Hematopoietic multipotent progenitor cell treated with erythropoietin and hydrocortisone succinate and interleukin-3 and kit ligand, for 8 days (in vitro differentiated cells): ENCODE measurements at regions not wholly inside any gene's neighbourhood (a gene's known extent, or its start where the extent isn't known, plus 50 kb on each side); places are given as distances from the start of the nearest gene placed in this dataset.

Experiments
- DNase-seq: peaks from one replicate; pipeline ENCODE4 v3.0.0-alpha.2; 2015

GRCh38 chr11:115906171-115906570, 402.0 kb upstream of the CADM1 start:
- no peak for DNase-seq

GRCh38 chr11:115905341-115906000, 401.3 kb upstream of the CADM1 start:
- DNase-seq: no peak

DNA sequence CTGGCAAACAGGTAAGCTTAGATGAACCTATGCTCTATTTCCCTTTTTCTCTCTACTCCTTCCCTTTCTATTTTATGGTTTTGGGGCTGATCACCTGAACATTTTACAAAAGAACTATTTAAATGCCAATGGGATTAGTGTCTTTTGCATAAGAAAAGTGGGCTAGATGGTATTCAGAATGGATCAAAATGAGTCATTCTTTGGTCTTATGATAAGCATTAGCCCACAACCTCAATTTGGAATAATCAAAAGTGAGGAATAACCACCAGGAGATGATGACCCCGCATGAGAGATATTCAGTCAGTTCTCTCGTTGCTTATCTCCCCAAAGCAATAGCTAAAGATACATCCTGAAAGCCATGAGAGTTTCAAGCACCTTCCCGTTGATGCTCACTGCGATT, 399.0 kb upstream of the CADM1 start:
- no peak for DNase-seq

- no peak for DNase-seq
These were observed 396.9 kb upstream of the CADM1 start for GRCh38 chr11:115901069-115901468.

DNA sequence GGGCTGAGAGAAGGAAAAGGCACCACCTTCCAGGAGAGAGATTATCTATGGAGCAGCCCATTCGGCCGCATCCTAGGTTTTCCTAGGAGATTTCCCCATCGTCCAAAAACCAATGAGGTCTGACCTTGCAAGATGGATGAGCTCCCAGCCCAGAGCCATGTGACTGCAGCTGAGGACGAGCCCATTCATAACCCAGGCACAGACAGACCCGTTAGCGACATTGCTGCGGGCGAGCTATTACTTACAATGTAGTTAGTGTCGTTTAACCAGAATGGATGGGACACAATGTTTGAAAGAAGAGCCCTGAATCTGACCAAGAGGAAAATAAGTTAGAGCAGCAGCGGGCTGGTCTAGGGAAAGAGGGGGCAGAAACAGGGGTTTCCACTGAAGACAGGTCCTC, 395.9 kb upstream of the CADM1 start:
- no peak for DNase-seq

DNA sequence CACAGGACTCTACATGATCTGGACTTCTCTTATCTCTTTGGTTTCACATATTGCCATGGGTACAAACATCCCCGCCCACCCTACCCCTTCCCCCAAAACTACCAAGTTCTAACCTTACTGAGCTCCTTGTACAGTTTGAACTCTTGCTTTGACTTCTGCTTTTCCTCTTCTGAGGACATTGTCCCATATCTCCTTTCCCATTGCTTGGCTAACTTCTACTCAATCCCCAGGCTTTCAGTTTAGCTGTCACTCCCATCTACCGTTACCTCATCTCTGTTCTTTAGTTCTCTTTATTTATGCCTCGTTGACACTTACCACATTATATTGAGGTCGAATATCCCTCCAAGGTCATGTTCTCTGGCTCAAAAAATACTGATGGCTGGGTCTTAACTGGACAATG, 393.5 kb upstream of the CADM1 start:
- DNase-seq: no peak

DNA sequence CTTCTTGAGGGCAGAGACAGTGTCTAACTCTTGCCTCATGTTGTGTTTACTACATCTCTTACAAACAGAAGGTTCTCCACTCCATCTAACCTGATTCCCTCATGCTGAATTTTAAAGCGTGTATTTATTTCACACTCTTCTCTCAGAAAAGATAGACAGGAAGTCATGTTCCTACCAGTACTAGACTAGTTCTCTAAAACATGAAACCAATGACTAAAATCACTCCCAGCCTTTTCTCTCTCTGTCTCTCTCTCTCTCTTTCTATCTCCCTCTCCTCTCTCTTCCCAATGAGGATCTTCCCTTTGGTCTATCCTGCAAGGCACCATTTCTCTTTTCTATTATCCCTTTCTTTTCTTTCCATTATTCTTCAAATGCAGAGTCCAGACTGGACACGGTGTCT, 391.9 kb upstream of the CADM1 start:
- no peak for DNase-seq

- DNase-seq: no peak
These were observed 391.4 kb upstream of the CADM1 start for GRCh38 chr11:115895594-115895993.

DNA sequence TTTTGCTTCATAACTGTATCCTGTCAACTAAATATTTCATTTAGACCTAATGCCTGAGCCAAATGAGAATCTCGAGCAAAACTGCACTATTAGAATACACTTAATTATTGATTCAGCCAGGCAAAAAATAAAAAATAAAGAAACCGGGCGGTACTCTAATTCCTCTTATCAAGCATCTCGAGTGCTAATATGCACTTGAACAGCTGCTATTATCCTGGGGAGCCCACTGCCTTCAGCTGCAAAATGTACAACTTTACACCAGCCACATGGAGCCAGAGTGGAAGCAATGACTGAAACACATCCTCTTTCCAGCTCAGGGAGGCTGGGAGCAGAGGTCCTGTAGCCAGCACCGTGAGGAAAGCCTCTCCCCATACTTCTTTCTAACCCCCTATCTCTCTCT, 390.0 kb upstream of the CADM1 start:
- DNase-seq: no peak

DNA sequence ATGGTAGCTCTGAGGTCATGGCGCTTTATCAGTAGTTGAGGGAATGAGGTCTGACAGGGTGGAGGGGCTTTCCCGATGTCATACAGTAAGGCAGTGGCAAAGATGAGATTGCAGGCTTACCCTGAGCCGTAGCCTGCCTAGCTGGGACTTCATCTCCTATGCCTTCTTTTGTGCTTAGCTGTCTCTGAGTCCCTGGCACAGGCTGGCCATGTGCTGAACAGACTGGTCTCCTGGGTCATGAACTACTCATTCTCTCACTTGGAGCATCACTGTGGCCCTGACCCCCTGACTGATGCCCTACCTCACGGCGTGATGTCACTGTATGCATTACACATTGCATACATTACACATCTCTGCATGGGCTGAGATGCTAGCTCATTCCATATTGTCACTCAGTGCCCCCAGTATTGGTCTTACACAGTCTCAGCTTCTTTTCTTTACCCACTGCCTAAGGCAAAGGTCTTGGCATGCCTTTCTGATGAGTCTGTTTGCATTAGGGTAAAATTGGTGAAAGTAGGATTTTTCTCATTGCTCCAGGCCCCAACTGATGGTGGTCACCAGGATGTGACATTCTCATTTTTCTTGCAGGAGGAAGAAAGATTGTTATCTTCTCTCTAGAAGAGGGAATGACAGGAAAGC, 389.4 kb upstream of the CADM1 start:
- DNase-seq: no peak

- DNase-seq: no peak
These were observed 387.8 kb upstream of the CADM1 start for GRCh38 chr11:115892016-115892415.

- no peak for DNase-seq
These were observed 387.4 kb upstream of the CADM1 start for GRCh38 chr11:115891581-115891980.

DNA sequence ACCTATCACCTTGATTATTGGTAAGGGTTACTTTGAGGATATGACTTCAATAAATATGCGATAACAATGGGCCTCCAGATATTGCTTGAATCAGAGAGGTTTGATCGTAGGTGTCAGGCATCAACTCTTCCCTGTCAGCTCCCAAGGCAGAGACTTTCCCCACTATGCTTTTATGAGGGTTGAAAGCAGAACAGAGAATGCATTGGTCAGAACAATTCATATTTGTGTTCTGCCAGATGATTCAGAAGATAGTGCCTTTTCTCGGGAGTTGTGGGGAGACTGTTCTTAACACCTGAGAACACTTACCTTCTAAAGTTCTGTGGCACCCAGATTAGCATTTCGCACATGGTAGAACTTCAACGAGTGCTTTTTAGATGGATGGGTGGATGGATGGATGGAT, 386.3 kb upstream of the CADM1 start:
- DNase-seq: no peak

GRCh38 chr11:115889712-115890111, 385.5 kb upstream of the CADM1 start:
- no peak for DNase-seq

DNA sequence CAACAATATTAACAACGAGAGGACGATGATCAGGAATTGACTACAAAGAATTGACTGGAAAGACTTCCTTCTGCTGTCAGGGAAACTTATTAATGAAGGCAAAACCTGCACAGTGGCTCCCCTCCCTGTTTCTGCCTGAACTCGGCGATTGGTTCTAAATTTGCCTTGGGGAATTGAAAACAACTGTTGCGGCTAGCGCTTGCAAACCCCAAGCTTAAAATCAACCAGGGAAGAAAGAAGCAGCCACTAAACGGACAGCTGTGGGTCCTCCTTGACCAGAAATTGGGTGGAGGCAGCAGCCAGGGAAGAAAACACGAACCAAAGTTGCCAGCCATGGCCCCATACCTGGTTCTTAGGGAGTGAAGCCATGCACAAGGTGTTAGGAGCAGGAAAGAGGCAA, 383.5 kb upstream of the CADM1 start:
- DNase-seq: no peak

DNA sequence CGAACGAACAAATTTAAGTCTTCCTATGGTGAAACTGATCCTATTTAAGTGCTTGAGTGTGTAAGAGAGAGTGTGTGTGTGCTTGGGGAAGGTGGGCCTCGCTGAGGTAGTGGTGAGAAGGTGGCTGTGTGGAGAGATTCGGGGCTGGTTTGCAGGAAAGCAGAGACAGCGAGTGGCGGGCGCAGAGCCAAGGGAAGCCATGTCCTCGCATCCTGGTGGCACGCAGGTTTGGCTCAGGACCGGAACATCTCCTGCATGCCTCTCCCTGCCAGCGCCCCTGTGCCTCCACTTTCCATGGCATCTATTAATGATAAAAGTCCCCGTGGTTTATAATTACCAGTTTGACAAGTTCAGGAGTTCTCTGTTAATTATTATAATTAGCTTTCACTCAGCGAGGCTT, 383.1 kb upstream of the CADM1 start:
- no peak for DNase-seq

- DNase-seq: no peak
These were observed 382.2 kb upstream of the CADM1 start for GRCh38 chr11:115886422-115886733.

DNA sequence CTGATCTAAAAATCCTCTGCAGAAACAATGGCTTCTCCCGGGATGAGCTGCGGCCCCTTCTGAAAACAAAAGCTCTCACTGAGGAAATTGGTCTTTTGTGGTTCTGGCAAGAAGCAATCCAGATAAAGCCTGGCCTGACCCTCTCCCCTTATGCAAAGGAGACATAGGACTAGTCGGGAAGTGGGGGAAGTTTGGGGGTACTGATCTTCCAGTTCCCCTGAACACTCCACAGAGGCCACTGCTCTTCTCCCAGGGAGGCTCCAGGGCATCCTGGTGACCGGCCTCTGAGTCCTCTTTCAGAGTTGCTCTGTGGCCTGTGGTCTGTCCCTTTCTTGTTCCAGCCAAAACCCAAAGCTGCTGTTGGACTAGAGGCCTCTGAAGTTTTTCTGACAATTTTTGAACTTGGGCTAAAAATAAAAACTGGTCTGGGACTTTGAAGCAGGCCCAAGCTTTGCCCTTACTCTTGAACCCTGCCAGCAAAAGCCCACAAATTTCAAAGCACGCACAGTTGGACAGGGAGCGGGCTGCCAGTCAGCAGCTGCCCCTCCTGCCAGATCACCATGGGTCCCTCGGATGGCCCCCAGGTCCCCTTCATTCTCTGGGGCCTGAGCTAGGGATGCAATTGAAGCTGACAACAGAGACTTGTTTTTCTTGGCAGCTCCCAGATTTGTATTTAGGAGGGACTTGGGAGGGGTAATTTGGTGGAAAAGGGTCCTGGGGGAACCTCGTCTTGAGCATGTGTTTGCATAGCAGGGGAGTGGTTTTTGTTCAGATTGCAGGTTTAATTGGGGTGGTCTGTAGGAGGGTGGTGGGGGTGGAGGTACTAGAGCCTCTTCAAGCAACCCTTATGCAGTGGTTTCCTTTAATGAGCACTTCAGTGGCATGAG, 381.6 kb upstream of the CADM1 start:
- DNase-seq: no peak

GRCh38 chr11:115884800-115885534, 380.8 kb upstream of the CADM1 start:
- no peak for DNase-seq

DNA sequence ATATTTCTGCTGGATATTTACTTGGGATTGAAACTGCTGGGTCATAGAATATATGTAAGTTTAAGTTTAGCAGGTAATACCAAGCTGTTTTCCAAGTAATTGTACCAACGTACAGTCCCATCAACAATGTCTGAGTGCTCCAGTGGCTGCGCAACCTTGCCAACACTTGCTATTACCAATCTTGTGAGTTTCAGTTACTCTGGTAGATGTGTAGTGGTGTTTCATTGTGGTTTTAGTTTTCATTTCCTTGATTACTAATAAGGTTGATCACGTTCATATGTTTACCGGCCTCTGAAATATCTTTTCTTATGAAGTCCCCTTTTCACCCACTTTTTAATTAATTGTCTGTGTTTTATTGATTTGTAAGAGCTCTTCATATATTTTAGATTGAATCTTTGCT, 370.6 kb upstream of the CADM1 start:
- no peak for DNase-seq

- DNase-seq: no peak
These were observed 369.6 kb upstream of the CADM1 start for GRCh38 chr11:115873813-115874212.

DNA sequence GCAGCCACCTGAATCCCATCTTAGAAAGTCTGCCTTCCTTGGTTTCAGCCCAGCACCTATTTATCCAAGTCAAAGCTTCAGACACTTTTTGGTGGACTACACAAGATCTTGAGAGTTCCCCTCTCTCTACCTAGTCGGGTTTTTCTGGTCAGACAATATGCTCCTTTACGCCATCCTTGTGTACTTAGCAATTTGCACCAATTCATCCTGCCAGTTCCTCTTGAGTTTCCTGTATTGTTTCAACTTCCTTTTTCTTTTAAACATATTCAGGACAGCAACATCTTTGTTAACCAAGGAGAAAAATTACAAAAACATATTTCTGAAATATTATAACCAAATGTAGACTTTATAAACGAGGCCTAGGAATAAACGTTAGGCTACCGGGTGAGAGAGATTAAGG, 368.2 kb upstream of the CADM1 start:
- no peak for DNase-seq

DNA sequence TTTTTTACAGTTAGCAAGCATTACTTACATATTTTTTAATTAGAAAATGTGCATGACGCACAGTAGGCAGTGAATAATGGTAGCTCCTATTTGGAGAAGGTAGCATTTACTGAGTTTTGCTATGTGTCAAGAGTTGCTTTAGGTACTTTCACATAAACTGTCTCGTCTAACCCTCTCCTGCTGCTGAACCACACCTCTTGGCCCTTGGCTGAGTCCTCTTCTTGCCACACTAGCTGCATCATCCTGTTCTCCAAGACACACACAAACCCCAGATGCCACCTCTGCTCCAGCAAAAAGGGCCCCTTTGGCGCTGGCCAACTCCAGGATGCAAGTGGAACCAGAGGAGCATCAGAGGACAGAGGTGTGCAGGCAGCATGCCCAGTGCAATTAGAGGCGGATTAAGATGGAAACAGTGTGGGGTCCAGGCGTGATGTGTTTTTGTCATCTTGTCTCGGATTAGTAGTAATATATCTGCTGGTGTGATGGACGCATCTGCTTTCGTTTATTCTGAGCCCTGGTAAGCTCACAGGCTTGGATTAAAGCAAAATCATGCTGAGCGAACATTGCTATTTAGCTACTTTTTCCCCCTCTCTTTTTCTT, 367.0 kb upstream of the CADM1 start:
- no peak for DNase-seq
